CD4-positive, alpha-beta T cell treated with Interleukin-1 beta for 1 hour (primary cell): ENCODE measurements at regions not wholly inside any gene's neighbourhood (a gene's known extent, or its start where the extent isn't known, plus 50 kb on each side); places are given as distances from the start of the nearest gene placed in this dataset.
"Not testable (repeated sequence)": the region's sequence is repeated elsewhere in the genome, so short reads cannot be mapped to it uniquely, and the experiment has no call there.

Experiments used
- DNase-seq, 2 donors: peaks; one replicate each; pipeline ENCODE4 v3.0.0-alpha.2; 2020 to 2022

- no peak for DNase-seq
Measured at GRCh38 chr20:63145156-63145555, 70.8 kb downstream of the YTHDF1 start.

DNA sequence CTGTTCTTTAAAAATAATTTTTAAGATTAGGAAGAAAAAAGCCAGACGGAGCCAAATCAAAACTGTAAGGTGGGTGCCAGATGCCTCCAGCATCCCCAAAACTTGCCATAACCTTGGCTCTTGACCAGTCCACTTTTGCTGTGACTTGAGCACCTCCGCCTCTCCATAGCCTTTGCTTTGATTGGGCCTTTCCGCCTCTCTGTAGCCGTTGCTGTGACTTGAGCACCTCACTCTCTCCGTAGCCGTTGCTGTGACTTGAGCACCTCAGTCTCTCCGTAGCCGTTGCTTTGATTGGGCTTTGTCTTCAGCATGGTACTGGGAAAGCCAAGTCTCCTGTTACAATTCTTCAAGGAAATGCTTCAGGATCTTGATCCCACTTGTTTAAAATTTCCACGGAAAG, 73.0 kb downstream of the YTHDF1 start:
- DNase-seq: no peak

DNA sequence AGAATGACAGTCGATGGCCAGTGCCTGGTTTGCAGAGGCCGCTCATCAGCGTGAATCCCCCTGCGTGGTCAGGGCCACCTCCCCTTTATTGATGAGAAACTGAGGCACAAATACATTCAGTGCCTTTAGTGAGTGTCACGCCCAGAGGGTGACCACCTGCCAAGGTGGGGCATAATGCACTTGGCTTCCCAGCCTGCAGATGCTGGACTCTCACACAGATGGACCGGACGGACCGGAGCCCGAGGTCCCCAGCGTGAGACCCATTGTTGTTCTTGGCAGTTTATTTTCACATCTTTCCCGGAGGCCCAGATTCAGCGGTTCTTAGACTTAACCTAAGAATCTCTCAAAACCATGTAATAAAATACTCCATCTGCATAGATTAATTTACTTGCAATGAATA, 74.4 kb downstream of the YTHDF1 start:
- DNase-seq: no peak

DNA sequence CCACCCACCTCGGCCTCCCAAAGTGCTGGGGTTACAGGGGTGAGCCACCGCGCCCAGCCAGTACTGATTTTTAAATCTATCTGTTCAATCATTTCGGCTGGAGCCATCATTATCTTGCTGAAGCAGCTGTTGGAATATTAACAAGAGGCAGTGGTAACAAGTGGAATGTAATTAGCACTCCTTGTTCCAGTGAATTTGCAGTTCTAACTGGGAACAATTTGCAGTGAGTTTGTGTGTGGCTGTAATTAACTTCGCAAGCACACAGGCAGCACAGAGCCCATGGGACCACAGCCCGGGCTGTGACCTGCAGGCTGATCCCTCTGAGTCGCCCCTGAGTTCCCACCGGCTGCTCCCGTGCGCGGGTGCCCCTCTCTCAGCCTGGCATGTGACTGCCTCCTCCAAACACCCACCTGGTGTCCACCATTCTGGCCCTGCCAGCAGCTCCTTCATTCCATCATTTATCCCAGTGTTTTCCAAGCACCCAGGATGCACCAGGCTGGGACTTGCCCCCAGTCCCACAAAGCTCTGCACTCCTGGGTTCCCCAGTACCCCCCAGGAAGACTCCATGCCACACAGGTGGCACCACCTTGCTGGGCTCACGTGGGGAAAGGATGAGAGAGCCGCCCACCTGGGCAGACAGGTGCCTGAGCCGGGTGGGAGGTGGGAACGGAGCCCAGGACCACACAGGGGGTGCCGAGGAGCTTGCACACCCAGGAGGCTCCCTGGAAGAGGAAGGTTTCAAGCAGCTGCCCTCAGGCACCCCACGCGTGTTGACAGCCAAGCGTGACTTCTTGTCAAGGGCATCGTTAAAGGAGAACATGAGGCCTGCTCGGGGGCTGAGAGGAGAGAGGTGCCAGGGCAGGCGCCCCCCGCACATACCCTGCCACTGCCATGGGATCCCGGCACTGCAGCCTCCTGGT, 75.2 kb downstream of the YTHDF1 start:
- DNase-seq: no peak

DNA sequence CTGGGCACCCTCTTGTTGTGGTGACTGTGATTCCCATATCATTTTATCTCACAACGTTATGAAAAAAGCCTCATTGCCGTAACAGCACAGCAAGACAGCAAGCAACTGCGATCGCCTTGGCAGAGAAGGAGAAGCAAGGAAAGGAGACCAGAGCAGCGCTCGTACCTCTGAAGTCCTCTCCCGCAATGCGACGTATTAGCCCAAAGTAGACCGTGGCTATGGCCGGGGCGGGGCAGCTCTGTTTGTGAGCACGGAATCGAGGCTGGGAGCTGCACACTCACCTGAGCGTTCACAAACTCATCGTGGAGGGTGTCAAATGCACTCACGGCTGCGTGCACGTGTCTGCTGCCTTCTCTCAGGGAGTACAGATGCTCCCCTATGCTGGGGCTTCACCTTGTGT, 76.1 kb downstream of the YTHDF1 start:
- no peak for DNase-seq

DNA sequence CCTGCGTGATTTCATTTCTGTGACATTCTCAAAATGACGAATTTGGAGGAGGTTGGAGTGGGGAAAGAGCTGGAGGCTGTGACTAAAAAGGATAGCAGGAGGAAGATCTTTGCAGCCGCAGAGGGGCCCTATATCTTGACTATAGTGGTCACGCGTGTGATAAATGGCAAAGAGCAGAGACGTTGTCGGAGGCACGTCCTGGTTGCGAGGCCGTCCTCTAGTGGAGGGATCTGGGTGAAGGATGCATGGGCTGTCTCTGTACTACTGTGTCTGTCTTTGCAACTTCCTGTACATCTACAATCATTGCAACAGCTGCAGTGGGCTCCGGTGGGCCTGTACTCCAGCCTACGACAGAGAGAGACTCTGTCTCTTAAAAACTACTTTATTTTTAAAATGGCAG, 76.6 kb downstream of the YTHDF1 start:
- DNase-seq: no peak

DNA sequence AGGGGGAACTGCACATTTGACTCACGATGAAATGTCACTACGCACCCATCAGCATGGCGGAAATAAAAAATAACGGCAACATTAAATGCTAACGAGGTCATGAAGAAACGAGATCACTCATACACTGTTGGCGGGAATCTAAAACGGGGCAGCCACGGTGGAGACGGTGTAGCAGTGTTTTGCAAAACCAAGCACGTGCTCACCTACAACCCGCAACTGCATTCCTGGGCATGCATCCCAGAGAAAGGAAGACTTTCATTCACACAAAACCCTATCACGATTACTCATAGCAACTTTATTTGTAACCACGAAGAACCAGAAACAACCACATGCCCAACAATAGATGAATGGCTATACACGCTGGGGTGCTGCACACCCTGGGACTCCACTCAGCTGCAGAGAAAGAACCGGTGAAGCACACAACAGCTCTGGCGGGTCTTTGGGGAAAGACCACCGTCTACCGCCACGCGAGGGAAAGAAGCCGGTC, 77.0 kb downstream of the YTHDF1 start:
- DNase-seq: no peak

- no peak for DNase-seq
Measured at GRCh38 chr20:63137851-63138415, 78.0 kb downstream of the YTHDF1 start.

GRCh38 chr20:63136296-63136695, 79.6 kb downstream of the YTHDF1 start:
- DNase-seq: no peak

DNA sequence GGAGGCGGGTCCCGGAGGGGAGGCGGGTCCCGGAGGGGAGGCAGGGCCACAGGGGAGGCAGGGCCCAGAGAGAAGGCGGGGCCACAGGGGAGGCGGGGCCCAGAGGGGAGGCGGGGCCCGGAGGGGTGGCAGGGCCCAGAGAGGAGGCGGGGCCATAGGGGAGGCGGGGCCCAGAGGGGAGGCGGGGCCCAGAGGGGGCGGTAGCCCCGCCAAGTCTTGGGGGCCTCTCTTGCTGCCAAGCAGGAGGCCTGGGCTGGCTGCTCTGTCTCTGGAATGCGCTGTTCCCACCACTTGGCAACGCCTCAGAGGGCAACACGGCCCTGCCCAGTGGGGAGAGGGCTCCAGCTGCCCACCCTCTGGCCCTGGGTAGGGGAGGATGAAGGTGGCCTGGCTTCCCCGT, 80.5 kb downstream of the YTHDF1 start:
- peak in 1 of 2 donors; percentile 2 for DNase-seq

GRCh38 chr20:63134711-63135361, 81.1 kb downstream of the YTHDF1 start:
- not testable (repeated sequence) for DNase-seq

DNA sequence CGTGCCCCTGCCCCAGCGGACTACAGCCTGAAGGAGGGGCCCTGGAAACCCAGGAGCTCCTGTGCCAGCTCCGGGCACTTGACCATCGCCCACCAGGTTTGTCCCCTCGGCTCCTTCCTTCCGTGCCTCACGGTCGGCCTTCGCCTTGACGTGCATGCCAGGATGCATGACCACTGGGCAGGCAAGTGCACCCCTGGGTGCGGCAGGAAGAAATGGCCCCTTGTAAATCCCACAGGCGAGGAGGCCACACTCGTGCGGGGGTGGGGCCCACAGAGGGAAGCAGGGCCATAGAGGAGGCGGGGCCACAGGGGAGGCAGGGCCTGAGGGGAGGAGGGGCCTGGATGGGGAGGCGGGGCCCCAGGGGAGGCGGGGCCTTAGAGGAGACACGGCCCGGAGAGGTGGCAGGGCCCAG, 81.7 kb downstream of the YTHDF1 start:
- no peak for DNase-seq

DNA sequence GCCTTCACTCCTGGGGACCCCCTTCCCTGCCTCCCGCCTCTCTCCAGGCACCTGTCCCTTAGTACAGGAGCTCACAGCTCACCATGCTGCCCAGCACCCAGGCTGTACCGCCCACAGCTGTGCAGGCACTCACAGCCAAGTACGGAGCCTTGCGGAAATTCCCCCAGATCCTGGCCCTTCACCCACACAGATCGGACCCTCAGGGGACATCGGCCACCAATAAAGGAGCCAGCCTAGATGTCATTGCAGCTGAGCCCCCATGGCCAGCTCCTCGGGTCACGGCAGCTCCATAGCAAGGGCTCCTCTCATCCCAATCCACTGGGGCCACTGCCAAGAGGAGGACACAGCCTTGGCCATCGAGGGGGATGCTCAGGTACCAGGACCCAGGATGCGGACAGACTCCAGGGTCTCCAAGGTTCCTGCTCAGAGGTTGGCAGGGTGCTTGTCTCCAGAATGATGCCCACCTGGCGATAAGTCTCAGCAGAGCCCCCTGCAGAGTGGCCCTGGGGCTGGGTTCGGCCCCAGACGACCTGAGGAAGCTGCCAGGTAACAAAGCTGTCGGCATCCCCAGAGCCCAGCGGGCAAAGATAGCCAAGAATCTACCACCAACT, 82.3 kb downstream of the YTHDF1 start:
- no peak for DNase-seq

DNA sequence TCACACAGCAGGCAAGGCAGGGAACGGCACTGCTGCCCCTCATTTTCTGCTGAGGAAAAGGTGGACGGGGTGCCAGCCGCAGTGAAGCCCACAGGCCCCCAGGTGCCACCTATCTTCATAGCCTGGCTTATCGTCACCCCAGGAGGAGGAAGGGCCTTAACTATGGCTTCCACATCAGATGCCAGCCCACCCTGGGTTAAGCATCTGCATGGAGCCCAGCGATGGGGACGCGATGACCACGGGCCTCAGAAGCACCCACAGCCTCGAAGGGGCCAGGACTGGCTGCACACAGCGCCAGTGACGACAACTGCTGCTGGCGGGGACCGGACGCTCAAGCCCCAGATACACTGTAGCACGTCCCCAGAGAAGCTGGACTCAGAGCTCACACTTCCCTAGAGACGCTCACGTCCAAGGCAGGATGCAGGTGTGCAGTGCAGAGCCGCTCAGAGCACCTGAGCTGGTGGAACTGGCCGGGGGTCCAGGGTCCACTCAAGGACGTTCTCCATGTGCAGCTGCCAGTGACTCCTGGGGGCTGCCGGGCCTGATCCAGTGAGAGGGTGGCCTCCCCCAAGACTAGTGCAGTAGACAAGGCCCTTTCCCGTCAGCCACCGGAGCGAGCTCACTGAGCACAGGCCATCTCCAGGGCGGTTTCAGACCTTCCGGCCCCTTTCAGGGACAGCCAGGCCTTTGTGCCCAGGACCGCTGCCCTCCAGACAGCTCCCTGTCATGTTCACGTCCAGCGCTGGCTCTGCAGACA, 83.0 kb downstream of the YTHDF1 start:
- DNase-seq: no peak

GRCh38 chr20:63132131-63132714, 83.7 kb downstream of the YTHDF1 start:
- no peak for DNase-seq

DNA sequence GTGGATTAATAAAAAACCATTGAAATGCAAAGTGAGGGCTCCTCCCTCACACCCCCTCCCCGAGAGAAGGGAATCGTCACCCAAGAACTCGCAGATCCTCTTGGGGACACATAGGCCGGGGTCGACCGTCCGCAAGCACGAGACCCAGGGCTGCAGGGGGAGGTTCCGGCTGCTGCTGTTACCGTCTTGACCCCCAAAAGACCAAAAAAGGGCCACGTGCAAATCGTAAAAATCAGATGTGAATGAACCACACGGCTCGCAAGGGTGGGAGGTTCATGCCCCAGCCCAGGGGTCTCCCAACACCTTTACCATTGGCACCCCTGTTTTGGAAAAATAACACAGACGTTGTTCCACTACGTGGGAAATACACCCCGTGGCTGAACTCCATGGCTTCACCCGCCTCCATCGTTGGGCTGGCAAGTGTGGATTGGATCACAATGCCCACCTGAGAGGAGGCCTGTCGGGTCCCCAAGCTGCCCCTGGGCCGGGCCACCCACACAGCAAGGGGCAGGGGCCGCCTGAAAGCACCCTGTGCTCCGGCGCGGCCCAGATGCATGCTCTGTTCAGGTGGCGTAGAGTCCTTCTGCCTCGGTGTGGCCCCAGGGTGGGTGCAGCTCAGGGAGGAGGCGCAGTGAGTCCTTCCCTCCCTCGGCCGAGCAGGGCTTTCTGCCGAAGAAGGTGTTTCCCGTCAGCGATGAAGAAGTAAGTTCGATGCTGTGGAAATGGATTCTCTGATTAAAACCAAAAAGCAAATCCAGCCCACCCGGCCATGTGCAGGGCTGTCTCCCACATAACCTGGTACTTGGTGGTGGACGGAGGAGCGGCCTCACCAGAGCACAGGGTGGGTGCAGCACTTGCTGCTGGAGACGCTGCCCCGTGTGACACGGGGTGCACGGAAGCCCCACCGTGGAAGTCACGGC, 85.0 kb downstream of the YTHDF1 start:
- no peak for DNase-seq

DNA sequence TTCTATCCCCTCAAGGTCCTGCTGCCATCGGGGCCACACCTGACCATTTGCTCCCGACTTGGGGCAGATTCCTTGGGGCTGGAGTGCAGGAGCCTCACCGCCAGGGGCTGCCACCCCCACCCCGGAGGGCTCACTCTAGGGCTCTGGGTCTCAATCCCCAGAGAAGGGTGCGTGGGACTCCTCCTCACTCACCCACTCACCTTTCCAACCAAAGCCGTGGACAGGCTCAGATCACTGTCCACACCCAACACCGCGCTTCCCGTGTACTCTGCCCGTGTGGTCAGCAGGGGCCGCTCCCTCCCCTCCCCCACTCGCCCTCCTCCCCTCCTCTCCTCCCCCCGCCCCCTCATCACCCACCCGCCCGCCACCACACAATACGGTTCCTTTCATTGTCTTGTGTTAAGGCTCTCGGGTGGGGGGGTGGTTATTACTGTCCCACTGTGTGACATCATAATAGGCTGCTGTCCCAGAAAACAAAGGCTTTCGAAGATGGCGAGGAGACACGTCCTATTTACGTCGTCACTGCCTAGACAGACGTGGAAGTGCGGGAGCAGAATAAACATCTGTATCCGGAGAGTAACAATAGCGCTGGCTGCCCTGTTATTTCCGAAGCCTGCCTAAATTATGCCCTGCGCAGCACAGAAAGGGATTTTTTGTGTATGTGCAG, 85.8 kb downstream of the YTHDF1 start:
- DNase-seq: no peak

DNA sequence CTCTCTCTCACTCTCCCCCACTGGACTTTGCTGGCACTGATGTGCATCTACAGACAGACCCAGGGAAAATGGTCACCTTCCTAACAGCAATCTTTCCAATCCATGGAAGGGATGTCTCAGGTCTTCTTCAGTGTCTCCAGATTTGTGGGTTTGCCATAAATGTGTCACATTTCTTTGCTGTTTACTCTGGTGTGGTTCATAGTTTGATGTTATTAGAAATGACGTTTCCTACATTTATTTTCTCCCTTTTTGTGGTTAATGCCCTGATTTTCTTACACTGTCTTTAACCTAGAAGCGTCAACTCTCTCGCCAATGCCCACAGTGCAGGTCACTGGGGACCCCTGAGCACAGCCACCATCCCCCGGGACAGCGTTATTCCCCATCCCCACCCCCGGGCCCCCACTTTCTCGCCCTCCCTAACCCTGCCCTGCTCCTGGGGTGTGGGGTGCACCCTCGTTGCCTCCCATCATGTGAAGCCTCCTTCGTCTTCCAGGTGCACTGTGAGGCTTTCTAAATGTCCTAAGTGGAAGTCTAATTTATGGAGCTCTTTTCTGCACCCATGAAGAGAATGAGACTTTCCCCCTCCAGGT, 86.5 kb downstream of the YTHDF1 start:
- no peak for DNase-seq

DNA sequence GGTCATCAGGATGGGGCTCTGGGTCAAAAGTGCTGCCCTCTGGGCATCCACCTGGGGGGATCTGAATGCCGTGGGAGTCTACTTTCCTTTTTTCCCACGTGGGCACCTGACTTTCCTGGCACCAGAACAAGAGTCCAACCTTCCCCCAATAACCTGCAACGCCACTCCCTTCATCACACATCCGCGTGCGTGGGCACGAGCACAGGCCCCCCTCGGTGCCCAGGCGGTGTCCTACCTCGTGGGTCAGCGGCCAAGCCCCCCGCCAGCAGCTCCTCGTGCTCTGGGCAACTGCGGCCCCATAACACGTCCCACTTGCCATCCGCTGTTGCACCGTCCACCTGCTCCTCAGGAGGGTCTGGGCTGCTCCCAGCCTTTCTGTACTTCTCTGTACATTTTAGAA, 87.0 kb downstream of the YTHDF1 start:
- DNase-seq: no peak

DNA sequence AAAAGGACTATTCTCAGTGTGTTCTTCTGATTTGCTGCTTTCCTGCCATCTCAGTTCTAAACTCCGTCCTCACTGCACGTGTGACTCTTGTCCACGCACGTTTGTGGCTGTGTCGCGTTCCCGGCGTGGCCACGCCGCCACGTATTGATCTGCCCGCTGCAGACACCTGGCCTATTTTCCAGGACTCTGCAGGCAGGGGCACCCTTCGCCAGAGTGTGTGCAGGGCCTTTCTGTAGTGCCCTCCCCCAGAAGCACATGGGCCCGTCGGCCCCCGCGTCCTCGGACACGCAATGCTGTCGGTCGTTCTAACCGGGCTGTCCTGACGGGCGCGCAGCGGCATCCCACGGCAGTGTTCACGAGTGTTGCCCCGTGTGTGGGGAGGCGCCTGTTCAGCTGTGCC, 87.6 kb downstream of the YTHDF1 start:
- no peak for DNase-seq
